Duodenal mucosa (tissue), 2 donors: ENCODE measurements at regions not wholly inside any gene's neighbourhood (a gene's known extent, or its start where the extent isn't known, plus 50 kb on each side); places are given as distances from the start of the nearest gene placed in this dataset.

Experiments used
- H3K27ac ChIP-seq: one replicate; pipeline ENCODE4 v1.7.0; 2013; ENCODE audit warnings: low read depth, low read length
- H3K27me3 ChIP-seq, 2 donors: one replicate each; pipeline ENCODE4 v1.7.0; 2013; ENCODE audit warnings: low read length in 2 of 2, control low read depth in 1 of 2; ENCODE audit not compliant: insufficient read depth in 2 of 2, control insufficient read depth in 1 of 2
- H3K36me3 ChIP-seq, 2 donors: one replicate each; pipeline ENCODE4 v1.7.0; 2013; ENCODE audit warnings: low read length in 2 of 2, control low read depth in 1 of 2; ENCODE audit not compliant: insufficient read depth in 2 of 2, control insufficient read depth in 1 of 2
- H3K4me1 ChIP-seq, 2 donors: one replicate each; pipeline ENCODE4 v1.7.0; 2013; ENCODE audit warnings: low read length in 2 of 2, control low read depth in 1 of 2; ENCODE audit not compliant: insufficient read depth in 2 of 2, control insufficient read depth in 1 of 2
- H3K4me3 ChIP-seq, 2 donors: one replicate each; pipeline ENCODE4 v1.7.0; 2013; ENCODE audit warnings: low read length in 2 of 2, low read depth in 1 of 2
- H3K9ac ChIP-seq, 2 donors: one replicate each; pipeline ENCODE4 v1.7.0; 2013; ENCODE audit warnings: low read length in 2 of 2, low read depth in 1 of 2
- H3K9me3 ChIP-seq, 2 donors: one replicate each; pipeline ENCODE4 v1.7.0; 2013; ENCODE audit warnings: low read length in 2 of 2, control low read depth in 1 of 2; ENCODE audit not compliant: control insufficient read depth in 1 of 2

GRCh38 chr18:56273541-56274219 lies 364.7 kb downstream of the TXNL1 start:
- Histone ChIP-seq H3K4me1 (no peaks in the 10 kb centered on the region), H3K9me3 (no peaks in the 10 kb centered on the region), H3K9ac (no peak overlapping the region), H3K36me3 (no peaks in the 10 kb centered on the region), H3K4me3 (no peak overlapping the region), H3K27me3 (no peaks in the 10 kb centered on the region), H3K27ac (no peak overlapping the region)

- H3K9ac ChIP-seq: no peak overlapping the region
- no peak overlapping the region for H3K27ac ChIP-seq
- no peaks in the 10 kb centered on the region for H3K4me1 ChIP-seq
- no peaks in the 10 kb centered on the region for H3K36me3 ChIP-seq
- H3K4me3 ChIP-seq: no peak overlapping the region
- H3K27me3 ChIP-seq: no peaks in the 10 kb centered on the region
- H3K9me3 ChIP-seq: no peaks in the 10 kb centered on the region
These were observed 367.6 kb downstream of the TXNL1 start for GRCh38 chr18:56270671-56271250.

GRCh38 chr18:56269958-56270357 lies 368.4 kb downstream of the TXNL1 start:
- no peak overlapping the region for H3K4me3 ChIP-seq

GRCh38 chr18:56268952-56269351 lies 369.4 kb downstream of the TXNL1 start:
- Histone ChIP-seq H3K9ac (no peak overlapping the region), H3K4me1 (no peaks in the 10 kb centered on the region), H3K27me3 (no peaks in the 10 kb centered on the region), H3K4me3 (no peak overlapping the region), H3K36me3 (no peaks in the 10 kb centered on the region), H3K27ac (no peak overlapping the region), H3K9me3 (no peaks in the 10 kb centered on the region)

More at GRCh38 chr18:56269958-56270357, 368.4 kb downstream of the TXNL1 start:
- H3K9ac ChIP-seq: no peak overlapping the region
- no peaks in the 10 kb centered on the region for H3K4me1 ChIP-seq
- H3K9me3 ChIP-seq: no peaks in the 10 kb centered on the region
- H3K27ac ChIP-seq: no peak overlapping the region
- H3K36me3 ChIP-seq: no peaks in the 10 kb centered on the region
- no peaks in the 10 kb centered on the region for H3K27me3 ChIP-seq

DNA sequence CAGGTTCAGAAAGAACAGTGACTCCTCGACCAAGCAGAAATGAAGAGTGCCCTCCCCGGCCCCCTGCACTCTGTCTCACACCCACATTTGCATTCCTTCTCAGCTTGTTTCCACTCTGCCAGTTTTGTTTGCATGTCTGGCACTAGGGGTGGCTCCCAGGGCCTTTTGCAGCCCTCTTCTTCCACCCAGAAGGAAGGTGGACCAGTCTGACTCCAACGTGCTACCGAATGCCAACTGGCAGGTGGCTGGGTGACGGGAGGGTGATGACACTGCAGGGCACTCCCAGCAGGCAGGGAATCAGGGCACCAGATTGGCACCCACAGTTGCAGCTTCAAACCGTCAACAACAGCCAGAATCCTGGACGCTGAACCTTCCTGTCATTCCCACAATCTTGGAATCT lies 371.1 kb downstream of the TXNL1 start:
- Histone ChIP-seq H3K27me3 (no peaks in the 10 kb centered on the region), H3K9ac (no peak overlapping the region), H3K4me1 (no peaks in the 10 kb centered on the region), H3K9me3 (peaks cover 0 to 2% of the 10 kb centered on the region in 2 donors), H3K27ac (no peak overlapping the region), H3K36me3 (no peaks in the 10 kb centered on the region), H3K4me3 (no peak overlapping the region)

DNA sequence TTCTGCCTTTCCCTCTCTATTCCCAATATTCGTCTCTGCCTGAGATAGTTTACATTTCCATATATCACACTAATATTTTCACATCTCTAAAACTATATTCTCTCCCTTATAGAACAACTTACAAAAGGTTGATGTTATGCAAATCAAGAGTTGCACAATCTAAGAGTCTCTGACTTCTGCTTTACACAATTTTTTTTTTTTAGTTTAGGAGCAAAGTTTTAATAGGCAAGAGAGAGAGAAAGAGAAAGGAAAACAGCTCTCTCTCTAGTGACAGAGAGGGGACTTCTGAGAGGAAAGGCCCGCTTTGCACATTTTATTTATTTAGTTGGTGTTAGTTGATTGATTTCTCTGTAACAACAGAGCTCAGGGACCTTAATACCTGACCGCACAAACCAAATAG lies 380.2 kb downstream of the TXNL1 start:
- Histone ChIP-seq H3K9ac (no peak overlapping the region), H3K36me3 (no peaks in the 10 kb centered on the region), H3K9me3 (peaks cover 0 to 2% of the 10 kb centered on the region in 2 donors), H3K4me3 (no peak overlapping the region), H3K4me1 (no peaks in the 10 kb centered on the region), H3K27ac (no peak overlapping the region), H3K27me3 (no peaks in the 10 kb centered on the region)

DNA sequence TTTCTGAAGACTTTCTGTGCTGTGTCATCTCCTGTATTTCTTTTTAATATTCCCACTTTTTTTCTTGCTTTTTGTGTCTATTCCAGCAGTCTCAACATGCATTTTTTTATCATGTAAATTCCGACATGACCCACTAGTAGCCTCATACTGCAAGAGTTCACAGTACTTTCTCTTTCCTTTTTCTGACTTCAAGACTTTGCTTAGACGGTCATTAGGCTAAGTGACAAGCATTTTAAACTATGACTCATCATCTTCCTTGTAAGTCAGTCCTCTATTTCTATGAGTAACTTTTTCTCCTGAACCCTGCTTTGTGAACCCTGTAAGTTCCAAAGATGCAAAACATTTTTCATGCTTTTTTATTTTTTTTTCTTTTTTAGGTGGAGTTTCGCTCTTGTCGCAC lies 381.2 kb downstream of the TXNL1 start:
- Histone ChIP-seq H3K27me3 (no peaks in the 10 kb centered on the region), H3K4me1 (no peaks in the 10 kb centered on the region), H3K9ac (no peak overlapping the region), H3K27ac (no peak overlapping the region), H3K36me3 (no peaks in the 10 kb centered on the region), H3K4me3 (no peak overlapping the region), H3K9me3 (no peaks in the 10 kb centered on the region)

DNA sequence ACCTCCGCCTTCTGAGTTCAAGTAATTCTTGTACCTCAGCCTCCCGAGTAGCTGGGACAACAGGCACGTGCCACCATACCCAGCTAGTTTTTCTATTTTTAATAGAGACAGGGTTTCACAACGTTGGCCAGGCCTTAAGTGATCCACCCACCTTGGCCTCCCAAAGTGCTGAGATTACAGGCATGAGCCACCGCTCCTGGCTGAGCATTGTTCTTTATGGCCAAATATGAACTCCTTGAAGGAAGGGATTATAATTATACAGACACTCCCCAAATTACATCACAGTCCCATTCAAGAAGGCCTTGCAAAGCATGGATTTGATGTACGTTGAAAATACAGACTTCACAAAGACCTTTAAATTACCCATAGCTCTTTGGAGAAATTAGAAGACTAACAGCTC lies 381.7 kb downstream of the TXNL1 start:
- Histone ChIP-seq H3K27ac (no peak overlapping the region), H3K9me3 (no peaks in the 10 kb centered on the region), H3K36me3 (no peaks in the 10 kb centered on the region), H3K4me3 (no peak overlapping the region), H3K4me1 (no peaks in the 10 kb centered on the region), H3K9ac (no peak overlapping the region), H3K27me3 (no peaks in the 10 kb centered on the region)

DNA sequence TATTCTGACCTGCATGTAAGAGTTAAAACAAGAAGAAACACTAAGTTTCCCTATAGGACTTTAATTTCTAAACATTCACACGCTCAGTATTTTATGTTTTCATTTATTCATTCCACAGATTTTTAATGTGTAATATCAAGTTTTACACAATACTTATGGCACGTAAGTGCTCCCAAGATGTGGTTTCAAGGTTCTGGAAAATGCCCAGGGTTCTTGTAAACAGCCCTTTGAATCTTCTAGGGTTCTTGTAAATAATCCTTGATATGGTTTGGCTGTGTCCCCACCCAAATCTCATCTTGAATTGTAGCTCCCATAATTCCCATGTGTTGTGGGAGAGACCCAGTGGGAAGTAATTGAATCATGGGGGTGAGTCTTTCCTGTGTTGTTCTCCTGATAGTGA lies 383.0 kb downstream of the TXNL1 start:
- no peak overlapping the region for H3K9ac ChIP-seq
- H3K9me3 ChIP-seq: no peaks in the 10 kb centered on the region
- no peaks in the 10 kb centered on the region for H3K4me1 ChIP-seq
- no peak overlapping the region for H3K27ac ChIP-seq
- no peak overlapping the region for H3K4me3 ChIP-seq
- no peaks in the 10 kb centered on the region for H3K36me3 ChIP-seq
- no peaks in the 10 kb centered on the region for H3K27me3 ChIP-seq

GRCh38 chr18:56252456-56252855 lies 385.9 kb downstream of the TXNL1 start:
- Histone ChIP-seq H3K27ac (no peak overlapping the region), H3K9me3 (no peaks in the 10 kb centered on the region), H3K36me3 (no peaks in the 10 kb centered on the region), H3K27me3 (no peaks in the 10 kb centered on the region), H3K4me3 (no peak overlapping the region), H3K9ac (no peak overlapping the region), H3K4me1 (no peaks in the 10 kb centered on the region)
